GM12891 (cell line): ENCODE measurements at regions not wholly inside any gene's neighbourhood (a gene's known extent, or its start where the extent isn't known, plus 50 kb on each side); places are given as distances from the start of the nearest gene placed in this dataset.

Experiments used
- POLR2A ChIP-seq: IDR thresholded peaks from 2 replicates; pipeline ENCODE4 v1.6.1; 2011; ENCODE audit warnings: low read depth, low read length, control low read depth
- POLR2AphosphoS5 ChIP-seq: IDR thresholded peaks from 2 replicates; pipeline ENCODE4 v1.6.1; 2011; ENCODE audit warnings: low read depth, low read length, control low read depth
- TAF1 ChIP-seq: IDR thresholded peaks from 2 replicates; pipeline ENCODE4 v1.6.1; 2011; ENCODE audit warnings: low read depth, low read length, control low read depth

GRCh38 chr10:8181496-8182157, 127.1 kb downstream of the GATA3 start:
- TF ChIP-seq POLR2AphosphoS5, result no peak
- no peak for TF ChIP-seq TAF1
- TF ChIP-seq POLR2A, result no peak
